MCF 10A (cell line): ENCODE measurements at regions not wholly inside any gene's neighbourhood (a gene's known extent, or its start where the extent isn't known, plus 50 kb on each side); places are given as distances from the start of the nearest gene placed in this dataset.

Source experiments
- BruUV-seq: library from RNA; stranded (reverse); fragments of 400-500 nt; replicated peaks from 2 replicates; lab custom pipeline; 2021; lab: Mats Ljungman, UMichigan
- CTCF ChIA-PET: fragments of 300-600 bp; sonication (Branson Sonifier 250); formaldehyde crosslinking; extraction: SDS; loops from one replicate; lab custom pipeline; 2021; ENCODE audit warnings: antibody characterized with exemption, inconsistent platforms; lab: Yijun Ruan, JAX
- POLR2A ChIA-PET: fragments of 300-600, 350-650 bp; sonication (Branson Sonifier 250); formaldehyde crosslinking; extraction: SDS; loops from one replicate; lab custom pipeline; 2020; ENCODE audit warnings: antibody characterized with exemption, inconsistent platforms; lab: Yijun Ruan, JAX
- DNase-seq: peaks from one replicate; pipeline ENCODE4 v3.0.0-alpha.2; 2018; ENCODE audit not compliant: unreplicated experiment
- H3K27ac Mint-ChIP-seq: one replicate; pipeline ENCODE4 v1.8.0; 2022; ENCODE audit warnings: mild to moderate bottlenecking, low read depth, mixed read lengths; ENCODE audit not compliant: unreplicated experiment
- H3K27me3 Mint-ChIP-seq: one replicate; pipeline ENCODE4 v1.8.0; 2022; ENCODE audit warnings: mixed read lengths; ENCODE audit not compliant: insufficient read depth, unreplicated experiment
- H3K36me3 Mint-ChIP-seq: one replicate; pipeline ENCODE4 v1.8.0; 2022; ENCODE audit warnings: mild to moderate bottlenecking, moderate library complexity, mixed read lengths; ENCODE audit not compliant: insufficient read depth, unreplicated experiment
- H3K4me1 Mint-ChIP-seq: one replicate; pipeline ENCODE4 v1.8.0; 2022; ENCODE audit warnings: mixed read lengths; ENCODE audit not compliant: insufficient read depth, unreplicated experiment
- H3K4me3 Mint-ChIP-seq: one replicate; pipeline ENCODE4 v1.8.0; 2022; ENCODE audit warnings: mild to moderate bottlenecking, moderate library complexity, mixed read lengths; ENCODE audit not compliant: unreplicated experiment
- H3K9me3 Mint-ChIP-seq: one replicate; pipeline ENCODE4 v1.8.0; 2022; ENCODE audit warnings: mixed read lengths; ENCODE audit not compliant: unreplicated experiment
- CTCF ChIP-seq: fragments of 200-600 bp; IDR thresholded peaks from one replicate; pipeline ENCODE4 v1.8.0; 2022; ENCODE audit warnings: antibody characterized with exemption, mild to moderate bottlenecking; ENCODE audit not compliant: unreplicated experiment
- intact Hi-C: fragments of 100-400 bp; cut with micrococcal nuclease; formaldehyde crosslinking; loops from 2 replicates; pipeline ENCODE4 v1.14.1; 2022

GRCh38 chr11:38005597-38005996 is 1407.6 kb upstream of the RAG2 start:
- Mint-ChIP-seq H3K27me3 (no peaks in the 10 kb centered on the region), H3K36me3 (no peaks in the 10 kb centered on the region), H3K9me3 (peaks cover 7% of the 10 kb centered on the region), H3K27ac (peak overlapping the region; percentile 1), H3K4me3 (no peak overlapping the region), H3K4me1 (peaks cover 6% of the 10 kb centered on the region)
- peak; percentile 11 for DNase-seq
- intact Hi-C loops = no loop called here
- TF ChIP-seq CTCF = no peak
- CTCF ChIA-PET = no interaction called here
- POLR2A ChIA-PET = no interaction called here
- BruUV-seq = no TSS peak

- ChIA-PET POLR2A (no interaction called here), CTCF (no interaction called here)
- DNase-seq = no peak
- Mint-ChIP-seq H3K4me1 (peaks cover 7% of the 10 kb centered on the region), H3K9me3 (peaks cover 4% of the 10 kb centered on the region), H3K36me3 (no peaks in the 10 kb centered on the region), H3K4me3 (no peak overlapping the region), H3K27me3 (no peaks in the 10 kb centered on the region), H3K27ac (no peak overlapping the region)
- BruUV-seq = no TSS peak
- no peak for TF ChIP-seq CTCF
- intact Hi-C loops = no loop called here
Measured at GRCh38 chr11:37999171-37999570, 1401.1 kb upstream of the RAG2 start.

GRCh38 chr11:37995886-37996285 is 1397.8 kb upstream of the RAG2 start:
- Mint-ChIP-seq H3K27me3 (no peaks in the 10 kb centered on the region), H3K4me1 (peaks cover 7% of the 10 kb centered on the region), H3K36me3 (no peaks in the 10 kb centered on the region), H3K27ac (peak overlapping the region; percentile 87), H3K4me3 (no peak overlapping the region), H3K9me3 (no peaks in the 10 kb centered on the region)
- TF ChIP-seq CTCF = no peak
- CTCF ChIA-PET = interaction anchor here (0.6 kb wide), 1 partner anchor 617 kb away, joined by 4 read pairs; no protein-coding TSS in a partner anchor
- no TSS peak for BruUV-seq
- intact Hi-C loops = no loop called here
- POLR2A ChIA-PET = no interaction called here
- DNase-seq = peak; percentile 5

GRCh38 chr11:37988031-37988430 is 1390.0 kb upstream of the RAG2 start:
- no peaks in the 10 kb centered on the region for H3K27me3 Mint-ChIP-seq
- peak; percentile 78 for DNase-seq

More at GRCh38 chr11:37988031-37988430, 1390.0 kb upstream of the RAG2 start:
- ChIA-PET POLR2A (interaction anchor here (0.6 to 1.5 kb wide), 2 partner anchors 10 to 27 kb away, joined by 6 read pairs; no protein-coding TSS in a partner anchor), CTCF (interaction anchor here (0.7 kb wide), 1 partner anchor 211 kb away, joined by 3 read pairs; no protein-coding TSS in a partner anchor)
- BruUV-seq = no TSS peak
- peaks cover 6% of the 10 kb centered on the region for H3K36me3 Mint-ChIP-seq
- H3K4me3 Mint-ChIP-seq = peak overlapping the region; percentile 49
- no peaks in the 10 kb centered on the region for H3K9me3 Mint-ChIP-seq
- H3K27ac Mint-ChIP-seq = peak overlapping the region; percentile 95
- no peak for TF ChIP-seq CTCF
- peaks cover 13% of the 10 kb centered on the region for H3K4me1 Mint-ChIP-seq
- intact Hi-C loops = no loop called here
